HEK293 (cell line): ENCODE measurements at regions not wholly inside any gene's neighbourhood (a gene's known extent, or its start where the extent isn't known, plus 50 kb on each side); places are given as distances from the start of the nearest gene placed in this dataset.

Experiments
- CTCF ChIA-PET: fragments of 350-600 bp; formaldehyde crosslinking; extraction: SDS; loops from one replicate; lab custom pipeline; 2021; ENCODE audit warnings: antibody characterized with exemption; lab: Yijun Ruan, JAX
- POLR2A ChIA-PET: fragments of 300-600 bp; formaldehyde crosslinking; extraction: SDS; loops from one replicate; lab custom pipeline; 2020; ENCODE audit warnings: antibody characterized with exemption, inconsistent platforms; lab: Yijun Ruan, JAX
- H3K27ac ChIP-seq: fragments of 200-500 bp; sonication (Bioruptor generic); 2 replicates; pipeline ENCODE4 v1.5.1; 2014; ENCODE audit warnings: low read depth, low read length, control low read depth, inconsistent platforms; ENCODE audit errors: extremely low read depth
- H3K36me3 ChIP-seq, 2 experiments: fragments of 200-500 bp in 1 of 2; sonication (Bioruptor generic) in 1 of 2; 1 replicate in 1 of 2; 2 replicates in 1 of 2; pipeline ENCODE4 v1.5.1; 2014 to 2017; ENCODE audit warnings: inconsistent platforms in 2 of 2, low read length in 2 of 2; ENCODE audit not compliant: control insufficient read depth in 2 of 2, insufficient read depth in 1 of 2
- H3K4me1 ChIP-seq: fragments of 200-500 bp; sonication (Bioruptor generic); 2 replicates; pipeline ENCODE4 v1.5.1; 2014; ENCODE audit warnings: mild to moderate bottlenecking, low read length, inconsistent platforms; ENCODE audit not compliant: control insufficient read depth, insufficient read depth
- H3K4me3 ChIP-seq: 2 replicates; pipeline ENCODE4 v1.5.1; 2011; ENCODE audit warnings: low read depth, mild to moderate bottlenecking, control low read depth, low read length, moderate library complexity
- H3K9me3 ChIP-seq: fragments of 200-500 bp; sonication (Bioruptor generic); 2 replicates; pipeline ENCODE4 v1.5.1; 2014; ENCODE audit warnings: low read depth, low read length, inconsistent platforms; ENCODE audit not compliant: control insufficient read depth, insufficient read depth
- HOXC10 ChIP-seq: sonication (generic); formaldehyde crosslinking; IDR thresholded peaks from 2 replicates; pipeline ENCODE4 v1.8.1; 2023; ENCODE audit warnings: mild to moderate bottlenecking, missing genetic modification reagents
- KLF16 ChIP-seq: fragments of 450-650 bp; formaldehyde crosslinking; IDR thresholded peaks from 2 replicates; pipeline ENCODE4 v1.5.1; 2017; ENCODE audit warnings: missing biosample characterization, missing genetic modification characterization
- KLF8 ChIP-seq: fragments of 450-650 bp; formaldehyde crosslinking; IDR thresholded peaks from 2 replicates; pipeline ENCODE4 v1.5.1; 2016; ENCODE audit warnings: missing biosample characterization, missing genetic modification characterization
- PRDM10 ChIP-seq: fragments of 450-650 bp; formaldehyde crosslinking; IDR thresholded peaks from 2 replicates; pipeline ENCODE4 v1.5.1; 2016; ENCODE audit warnings: missing biosample characterization, missing genetic modification characterization
- REPIN1 ChIP-seq: fragments of 450-650 bp; formaldehyde crosslinking; IDR thresholded peaks from 2 replicates; pipeline ENCODE4 v1.5.1; 2017; ENCODE audit warnings: missing biosample characterization, missing genetic modification characterization, low read depth
- REST ChIP-seq: fragments of 450-650 bp; formaldehyde crosslinking; IDR thresholded peaks from 2 replicates; pipeline ENCODE4 v1.5.1; 2016; ENCODE audit warnings: missing biosample characterization, missing genetic modification characterization
- SP2 ChIP-seq: fragments of 450-650 bp; formaldehyde crosslinking; IDR thresholded peaks from 2 replicates; pipeline ENCODE4 v1.5.1; 2016; ENCODE audit warnings: missing biosample characterization, missing genetic modification characterization
- ZBTB17 ChIP-seq: fragments of 450-650 bp; formaldehyde crosslinking; IDR thresholded peaks from 2 replicates; pipeline ENCODE4 v1.5.1; 2016; ENCODE audit warnings: missing biosample characterization, missing genetic modification characterization
- ZBTB7A ChIP-seq: fragments of 450-650 bp; formaldehyde crosslinking; IDR thresholded peaks from 2 replicates; pipeline ENCODE4 v1.5.1; 2016; ENCODE audit warnings: low read depth, missing biosample characterization, missing genetic modification characterization
- ZIC2 ChIP-seq: fragments of 450-650 bp; formaldehyde crosslinking; IDR thresholded peaks from 2 replicates; pipeline ENCODE4 v1.5.1; 2016; ENCODE audit warnings: missing biosample characterization, missing genetic modification characterization
- ZNF133 ChIP-seq: fragments of 450-650 bp; formaldehyde crosslinking; IDR thresholded peaks from 2 replicates; pipeline ENCODE4 v1.5.1; 2016; ENCODE audit warnings: missing biosample characterization, missing genetic modification characterization
- ZNF184 ChIP-seq: fragments of 450-650 bp; IDR thresholded peaks from 2 replicates; pipeline ENCODE4 v1.5.1; 2018; ENCODE audit warnings: missing biosample characterization, mild to moderate bottlenecking, missing genetic modification characterization
- ZNF280D ChIP-seq: fragments of 450-650 bp; formaldehyde crosslinking; IDR thresholded peaks from 2 replicates; pipeline ENCODE4 v1.5.1; 2016; ENCODE audit warnings: missing biosample characterization, missing genetic modification characterization
- ZNF350 ChIP-seq: fragments of 450-650 bp; formaldehyde crosslinking; IDR thresholded peaks from 2 replicates; pipeline ENCODE4 v1.5.0; 2017; ENCODE audit warnings: missing biosample characterization, mild to moderate bottlenecking, missing genetic modification characterization
- ZNF398 ChIP-seq: fragments of 450-650 bp; formaldehyde crosslinking; IDR thresholded peaks from 2 replicates; pipeline ENCODE4 v1.5.1; 2017; ENCODE audit warnings: missing biosample characterization, missing genetic modification characterization
- ZNF433 ChIP-seq: fragments of 450-650 bp; formaldehyde crosslinking; IDR thresholded peaks from 2 replicates; pipeline ENCODE4 v1.5.1; 2016; ENCODE audit warnings: missing biosample characterization, missing genetic modification characterization, low read depth
- ZNF529 ChIP-seq: fragments of 450-650 bp; formaldehyde crosslinking; IDR thresholded peaks from 2 replicates; pipeline ENCODE4 v1.5.1; 2017; ENCODE audit warnings: missing genetic modification characterization, missing biosample characterization; ENCODE audit not compliant: insufficient replicate concordance
- ZNF549 ChIP-seq: fragments of 450-650 bp; IDR thresholded peaks from 2 replicates; pipeline ENCODE4 v1.5.1; 2018; ENCODE audit warnings: missing biosample characterization, missing genetic modification characterization, mild to moderate bottlenecking, inconsistent platforms, moderate library complexity
- ZNF571 ChIP-seq: fragments of 450-650 bp; formaldehyde crosslinking; IDR thresholded peaks from 2 replicates; pipeline ENCODE4 v1.5.0; 2017; ENCODE audit warnings: missing biosample characterization, missing genetic modification characterization
- ZNF580 ChIP-seq: fragments of 450-650 bp; formaldehyde crosslinking; IDR thresholded peaks from 2 replicates; pipeline ENCODE4 v1.5.1; 2016; ENCODE audit warnings: missing biosample characterization, missing genetic modification characterization
- ZNF596 ChIP-seq: fragments of 450-650 bp; IDR thresholded peaks from 2 replicates; pipeline ENCODE4 v1.5.0; 2018; ENCODE audit warnings: missing biosample characterization, mild to moderate bottlenecking, missing genetic modification characterization, moderate library complexity
- ZNF629 ChIP-seq: fragments of 450-650 bp; formaldehyde crosslinking; IDR thresholded peaks from 2 replicates; pipeline ENCODE4 v1.5.1; 2017; ENCODE audit warnings: missing biosample characterization, missing genetic modification characterization
- ZNF664 ChIP-seq: fragments of 450-650 bp; formaldehyde crosslinking; IDR thresholded peaks from 2 replicates; pipeline ENCODE4 v1.5.1; 2016; ENCODE audit warnings: missing biosample characterization, missing genetic modification characterization
- ZNF670 ChIP-seq: fragments of 450-650 bp; formaldehyde crosslinking; IDR thresholded peaks from 2 replicates; pipeline ENCODE4 v1.5.1; 2016; ENCODE audit warnings: missing biosample characterization, missing genetic modification characterization, low read depth
- ZNF76 ChIP-seq: fragments of 450-650 bp; formaldehyde crosslinking; IDR thresholded peaks from 2 replicates; pipeline ENCODE4; 2016; ENCODE audit warnings: low read depth, missing biosample characterization, missing genetic modification characterization, borderline replicate concordance
- ZNF843 ChIP-seq: fragments of 450-650 bp; formaldehyde crosslinking; IDR thresholded peaks from 2 replicates; pipeline ENCODE4 v1.5.1; 2016; ENCODE audit warnings: missing biosample characterization, missing genetic modification characterization

GRCh38 chr1:38135625-38136414, 89.2 kb upstream of the POU3F1 start (continued):
- TF ChIP-seq ZNF843 = no peak
- TF ChIP-seq KLF16 = no peak
- TF ChIP-seq ZNF184 = no peak
- TF ChIP-seq ZNF571 (tag by site-specific recombination) = no peak
- TF ChIP-seq REPIN1 (tag by site-specific recombination) = no peak
- TF ChIP-seq ZNF433 (tag by site-specific recombination) = no peak
- TF ChIP-seq ZNF629 (tag by site-specific recombination) = no peak
- no peak for TF ChIP-seq SP2
- peak; percentile 45; the same call in 1 of the 2 replicates for TF ChIP-seq ZIC2
- no peak for TF ChIP-seq ZNF133
- no peak for TF ChIP-seq ZNF529 (tag by site-specific recombination)
- no peak for TF ChIP-seq ZNF670 (tag by site-specific recombination)
- peak; percentile 52 for TF ChIP-seq ZBTB17 (tag by site-specific recombination)
- TF ChIP-seq REST (tag by site-specific recombination) = no peak
- TF ChIP-seq ZNF596 (tag by site-specific recombination) = peak; percentile 34; the same call in 1 of the 2 replicates
- no peak for TF ChIP-seq ZNF76 (tag by site-specific recombination)
- TF ChIP-seq ZNF664 = no peak
- TF ChIP-seq HOXC10 = no peak

- ChIA-PET CTCF (interaction anchor here (0.8 kb wide), 1 partner anchor 63 kb away, joined by 3 read pairs; no protein-coding TSS in a partner anchor), POLR2A (no interaction called here)
- Histone ChIP-seq H3K4me1 (no peaks in the 10 kb centered on the region), H3K9me3 (no peaks in the 10 kb centered on the region), H3K27ac (no peak overlapping the region), H3K4me3 (no peak overlapping the region), H3K36me3 (no peaks in the 10 kb centered on the region)
- no peak for TF ChIP-seq ZNF549 (tag by site-specific recombination)
- no peak for TF ChIP-seq ZNF398
- TF ChIP-seq ZBTB7A = no peak
- no peak for TF ChIP-seq ZNF350 (tag by site-specific recombination)
- no peak for TF ChIP-seq KLF8 (tag by site-specific recombination)
- TF ChIP-seq ZNF580 (tag by site-specific recombination) = no peak
- TF ChIP-seq ZNF280D (tag by site-specific recombination) = no peak
- TF ChIP-seq ZNF184 = no peak
- no peak for TF ChIP-seq PRDM10 (tag by site-specific recombination)
Observed at GRCh38 chr1:38134294-38134755, 87.7 kb upstream of the POU3F1 start.
